G401 (cell line): ENCODE measurements at regions not wholly inside any gene's neighbourhood (a gene's known extent, or its start where the extent isn't known, plus 50 kb on each side); places are given as distances from the start of the nearest gene placed in this dataset.

Experiments used
- DNase-seq: peaks from one replicate; pipeline ENCODE4 v3.0.0-alpha.2; 2015; ENCODE audit warnings: low spot score
- in situ Hi-C: cut with HindIII; loops from 2 replicates; pipeline ENCODE4 v1.10.0; 2016; ENCODE audit warnings: low sequenced_read_pairs, mixed read lengths

- no peak for DNase-seq
- in situ Hi-C loops, result no loop called here
Observed at GRCh38 chr2:120490091-120490798, 144.3 kb downstream of the INHBB start.

- in situ Hi-C loops, result no loop called here
- DNase-seq, result no peak
Observed at GRCh38 chr2:120491111-120491625, 145.2 kb downstream of the INHBB start.

DNA sequence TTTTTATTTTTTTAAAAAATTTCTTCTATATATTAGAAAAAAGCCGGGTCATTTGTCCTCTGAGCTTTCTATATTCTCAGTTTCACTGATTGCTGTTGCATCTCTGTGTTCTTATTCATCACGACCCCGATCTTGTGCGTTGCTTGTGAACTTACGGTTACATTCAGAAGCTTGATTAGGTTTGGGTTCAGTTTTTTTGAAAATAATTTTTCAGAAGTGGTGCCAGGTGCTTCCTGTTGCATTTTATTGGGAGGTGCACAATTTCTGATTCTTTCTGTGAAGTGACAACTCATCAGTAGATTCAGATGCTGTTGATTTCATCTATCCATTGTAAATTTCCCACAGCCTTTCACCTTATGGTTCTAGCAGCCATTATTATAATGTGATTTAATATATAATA lies 147.3 kb downstream of the INHBB start:
- in situ Hi-C loops, result no loop called here
- DNase-seq, result no peak

DNA sequence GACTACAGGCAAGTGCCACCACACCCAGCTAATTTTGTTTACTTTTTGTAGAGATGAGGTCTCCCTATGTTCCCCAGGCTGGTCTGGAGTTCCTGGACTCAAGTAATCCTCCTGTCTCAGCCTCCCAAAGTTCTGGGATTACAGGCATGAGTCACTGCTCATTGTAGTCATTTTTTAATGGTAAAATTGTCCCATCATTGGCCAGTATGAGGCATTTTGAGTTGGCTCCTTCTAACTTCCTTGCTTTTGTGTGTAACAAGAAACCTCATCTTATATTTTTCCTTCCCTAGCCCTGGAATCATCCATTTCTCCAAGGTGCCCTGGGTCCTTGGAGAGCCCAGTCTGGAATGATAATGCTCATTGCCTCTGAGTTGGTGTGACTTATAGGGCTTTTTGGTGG lies 148.5 kb downstream of the INHBB start:
- DNase-seq, result no peak
- in situ Hi-C loops, result no loop called here

GRCh38 chr2:120495586-120495985 lies 149.7 kb downstream of the INHBB start:
- DNase-seq, result no peak
- in situ Hi-C loops, result no loop called here

GRCh38 chr2:120496235-120496634 lies 150.3 kb downstream of the INHBB start:
- in situ Hi-C loops, result no loop called here
- DNase-seq, result no peak

DNA sequence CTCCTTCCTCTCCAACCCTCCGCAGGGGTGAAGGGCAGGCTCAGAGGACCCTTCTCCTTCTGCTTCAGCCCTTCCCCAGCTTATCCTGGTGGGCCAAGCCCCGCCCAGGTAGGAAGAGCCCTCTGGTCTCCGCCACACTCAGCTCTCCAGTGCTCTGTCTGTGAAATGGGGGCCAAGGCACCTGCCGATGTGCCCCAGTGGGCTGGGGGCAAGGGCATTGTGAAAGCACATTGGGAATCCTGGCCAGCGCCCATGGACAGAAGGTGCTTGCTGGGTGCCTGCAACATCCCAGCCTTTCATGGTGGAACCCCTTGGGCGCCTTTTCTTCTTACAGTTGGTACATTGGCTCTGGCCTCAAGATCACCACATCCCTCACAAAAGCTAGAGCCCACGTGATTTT lies 150.8 kb downstream of the INHBB start:
- in situ Hi-C loops, result no loop called here

DNA sequence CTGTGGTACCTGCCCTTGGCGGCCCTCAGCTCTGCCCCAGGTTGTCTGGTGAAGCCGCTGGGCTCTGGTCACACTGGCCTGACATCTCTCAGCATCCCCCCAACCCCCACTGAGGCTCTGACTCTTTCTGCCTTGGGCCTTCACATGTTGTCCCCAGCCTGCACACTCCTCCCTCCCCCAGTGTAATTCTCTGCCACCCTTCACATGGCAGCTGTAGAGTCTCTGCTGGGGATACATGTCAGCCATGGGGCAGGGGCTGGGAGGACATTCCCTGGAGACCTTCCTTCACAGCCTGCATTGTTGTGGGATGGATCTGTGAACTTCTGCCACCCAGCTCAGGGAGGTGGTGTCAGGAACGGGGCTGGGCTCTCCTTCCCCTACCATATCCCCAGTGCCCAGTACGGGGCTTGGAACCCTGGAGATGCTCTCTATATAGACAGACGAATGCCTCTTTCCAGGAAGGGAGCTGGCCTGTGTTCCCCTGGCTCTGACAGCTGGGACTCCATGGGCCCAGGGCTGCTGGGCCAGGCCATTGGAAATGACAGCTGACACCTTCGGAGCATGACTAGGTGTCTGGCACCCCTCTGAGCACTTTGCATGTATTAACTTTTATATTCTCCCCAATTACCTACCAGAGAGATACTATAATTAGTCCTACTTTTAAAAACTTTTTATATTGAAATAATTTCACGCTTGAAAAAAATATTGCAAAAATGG lies 151.5 kb downstream of the INHBB start:
- DNase-seq, result no peak
- in situ Hi-C loops, result no loop called here

More for the DNA sequence above, 150.8 kb downstream of the INHBB start:
- DNase-seq, result no peak

DNA sequence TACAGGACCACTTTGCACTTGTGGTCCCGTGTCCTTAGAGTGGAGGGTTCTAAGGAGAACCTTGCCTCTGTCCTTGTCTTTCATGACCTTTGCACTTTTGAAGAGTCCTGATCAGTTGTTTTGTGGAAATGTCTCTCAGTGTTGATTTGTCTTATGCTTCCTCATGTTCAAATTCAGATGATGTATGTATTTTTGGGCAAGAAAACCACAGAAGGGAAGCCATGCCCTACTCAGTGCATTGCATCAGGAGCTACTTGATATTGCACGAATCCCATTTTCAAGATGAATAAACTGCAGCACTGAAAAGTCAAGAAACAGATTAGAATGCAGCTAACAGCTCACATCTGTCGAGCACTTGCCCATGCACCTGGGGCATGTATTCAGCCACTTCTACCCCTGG lies 152.2 kb downstream of the INHBB start:
- in situ Hi-C loops, result no loop called here
- DNase-seq, result no peak

GRCh38 chr2:120498576-120499394 lies 152.8 kb downstream of the INHBB start:
- DNase-seq, result no peak
- in situ Hi-C loops, result no loop called here

GRCh38 chr2:120499784-120500495 lies 154.0 kb downstream of the INHBB start:
- in situ Hi-C loops, result no loop called here
- no peak for DNase-seq

DNA sequence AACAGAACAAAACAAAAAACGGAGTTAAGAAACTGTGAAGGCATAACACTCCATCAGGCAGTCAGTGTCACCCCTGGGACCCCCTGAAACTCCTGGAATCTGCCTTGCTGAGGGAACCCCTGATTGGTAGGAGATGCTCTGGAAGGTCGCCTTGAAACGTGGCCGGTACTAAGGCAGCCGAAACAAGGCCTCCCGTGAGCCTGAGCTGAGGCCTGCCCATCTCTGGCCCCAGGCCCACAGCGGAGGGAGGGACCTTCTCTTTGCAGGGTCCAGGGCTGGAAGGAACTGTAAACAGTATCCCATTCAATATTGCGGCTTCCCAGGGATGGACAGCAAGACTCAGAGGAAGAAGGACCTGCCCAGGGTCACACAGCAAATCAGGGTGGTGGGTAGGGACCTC lies 155.7 kb downstream of the INHBB start:
- in situ Hi-C loops, result no loop called here
- no peak for DNase-seq

- no peak for DNase-seq
- in situ Hi-C loops, result no loop called here
Observed at GRCh38 chr2:120502357-120502756, 156.4 kb downstream of the INHBB start.

- DNase-seq, result no peak
- in situ Hi-C loops, result no loop called here
Observed at GRCh38 chr2:120502761-120503160, 156.8 kb downstream of the INHBB start.

GRCh38 chr2:120503206-120503792 lies 157.4 kb downstream of the INHBB start:
- in situ Hi-C loops, result no loop called here
- no peak for DNase-seq

GRCh38 chr2:120503793-120504571 lies 158.0 kb downstream of the INHBB start:
- no peak for DNase-seq
- in situ Hi-C loops, result no loop called here

GRCh38 chr2:120504936-120505705 lies 159.2 kb downstream of the INHBB start:
- no peak for DNase-seq
- in situ Hi-C loops, result no loop called here
